Ishikawa (cell line): ENCODE measurements at regions not wholly inside any gene's neighbourhood (a gene's known extent, or its start where the extent isn't known, plus 50 kb on each side); places are given as distances from the start of the nearest gene placed in this dataset.
A peak's percentile ranks its signal among the peaks of the same experiment; 100 is the strongest.

ENCODE experiments used
- CEBPB ChIP-seq: IDR thresholded peaks from 2 replicates; pipeline ENCODE4 v1.6.1; 2012
- CREB1 ChIP-seq: IDR thresholded peaks from 2 replicates; pipeline ENCODE4 v1.6.1; 2012; ENCODE audit warnings: low read depth
- EGR1 ChIP-seq: IDR thresholded peaks from 2 replicates; pipeline ENCODE4 v1.6.1; 2012
- EP300 ChIP-seq: IDR thresholded peaks from 2 replicates; pipeline ENCODE4 v1.6.1; 2012; ENCODE audit warnings: borderline replicate concordance
- FOXM1 ChIP-seq: IDR thresholded peaks from 2 replicates; pipeline ENCODE4 v1.6.1; 2012; ENCODE audit warnings: low read depth, borderline replicate concordance
- MAX ChIP-seq: IDR thresholded peaks from 2 replicates; pipeline ENCODE4 v1.6.1; 2012
- NFIC ChIP-seq: IDR thresholded peaks from 2 replicates; pipeline ENCODE4 v1.6.1; 2012
- RAD21 ChIP-seq: IDR thresholded peaks from 2 replicates; pipeline ENCODE4 v1.6.1; 2012; ENCODE audit warnings: low read depth
- REST ChIP-seq: IDR thresholded peaks from 2 replicates; pipeline ENCODE4 v1.6.1; 2012; ENCODE audit warnings: low read depth, mild to moderate bottlenecking
- TAF1 ChIP-seq: IDR thresholded peaks from 2 replicates; pipeline ENCODE4 v1.6.1; 2012; ENCODE audit warnings: low read depth, mild to moderate bottlenecking
- TCF12 ChIP-seq: IDR thresholded peaks from 2 replicates; pipeline ENCODE4 v1.6.1; 2012; ENCODE audit warnings: low read depth
- TEAD4 ChIP-seq: IDR thresholded peaks from 2 replicates; pipeline ENCODE4 v1.6.1; 2012
- USF1 ChIP-seq: IDR thresholded peaks from 2 replicates; pipeline ENCODE4 v1.6.1; 2012
- YY1 ChIP-seq: IDR thresholded peaks from 2 replicates; pipeline ENCODE4 v1.6.1; 2012; ENCODE audit warnings: low read depth
- ZBTB7A ChIP-seq: IDR thresholded peaks from 2 replicates; pipeline ENCODE4 v1.6.1; 2012; ENCODE audit warnings: low read depth

- TF ChIP-seq TAF1 (no peak), REST (no peak), RAD21 (no peak), FOXM1 (no peak), EGR1 (no peak)
Measured at GRCh38 chr2:64402876-64403275, 51.1 kb upstream of the LGALSL start.

- TF ChIP-seq REST (no peak), EGR1 (no peak), MAX (no peak), CREB1 (no peak), TCF12 (no peak), RAD21 (no peak), NFIC (no peak), FOXM1 (no peak), EP300 (no peak), USF1 (no peak), TAF1 (no peak), CEBPB (no peak), ZBTB7A (no peak), YY1 (no peak), TEAD4 (no peak)
Measured at GRCh38 chr2:64403426-64403825, 50.5 kb upstream of the LGALSL start.

GRCh38 chr2:64404002-64404731 is 49.8 kb upstream of the LGALSL start:
- TF ChIP-seq TAF1 (no peak), NFIC (peak; percentile 77)
